Endothelial cell of umbilical vein (primary cell): ENCODE measurements at regions not wholly inside any gene's neighbourhood (a gene's known extent, or its start where the extent isn't known, plus 50 kb on each side); places are given as distances from the start of the nearest gene placed in this dataset.

Source experiments
- BruUV-seq: library from RNA; stranded (reverse); fragments of 400-500 nt; replicated peaks from 2 replicates; lab custom pipeline; 2021; lab: Mats Ljungman, UMichigan
- CTCF ChIA-PET: fragments of 300-600, 350-600 bp; sonication (Branson Sonifier 250); formaldehyde crosslinking; loops from one replicate; lab custom pipeline; 2021; ENCODE audit warnings: antibody characterized with exemption, inconsistent platforms; lab: Charles Lee
- POLR2A ChIA-PET: fragments of 300-600, 350-600 bp; sonication (Branson Sonifier 250); formaldehyde crosslinking; loops from one replicate; lab custom pipeline; 2021; ENCODE audit warnings: antibody characterized with exemption, inconsistent platforms; lab: Charles Lee
- DNase-seq: peaks from one replicate; pipeline ENCODE4 v3.0.0-alpha.2; 2011; ENCODE audit warnings: low read depth, low spot score
- FAIRE-seq: peaks from 2 replicates; lab custom pipeline; 2011; peaks lifted over from hg19 to GRCh38; lab: Jason Lieb, UNC
- H2AFZ ChIP-seq: 2 replicates; pipeline ENCODE4 v1.6.0; 2012; ENCODE audit warnings: low read depth, low read length, control low read depth, inconsistent platforms
- H3K27ac ChIP-seq: 2 replicates; pipeline ENCODE4 v1.5.1; 2011; ENCODE audit warnings: low read depth, mild to moderate bottlenecking, control low read depth, low read length, moderate library complexity; ENCODE audit not compliant: insufficient read depth
- H3K27me3 ChIP-seq, 2 experiments: 2 replicates each; pipeline versions ENCODE4 v1.6.0 to v1.6.1; 2011; ENCODE audit warnings: low read length in 2 of 2, mixed read lengths in 1 of 2; ENCODE audit not compliant: control insufficient read depth in 2 of 2, insufficient read depth in 2 of 2
- H3K36me3 ChIP-seq, 2 experiments: 2 replicates in 1 of 2; 3 replicates in 1 of 2; pipeline ENCODE4 v1.5.1; 2011; ENCODE audit warnings: low read length in 2 of 2, mild to moderate bottlenecking in 1 of 2, moderate library complexity in 1 of 2; ENCODE audit not compliant: control insufficient read depth in 2 of 2, insufficient read depth in 2 of 2; ENCODE audit errors: extremely low read depth in 1 of 2
- H3K4me1 ChIP-seq: 3 replicates; pipeline ENCODE4 v1.5.1; 2011; ENCODE audit warnings: mild to moderate bottlenecking, low read length; ENCODE audit not compliant: control insufficient read depth, insufficient read depth; ENCODE audit errors: extremely low read depth
- H3K4me2 ChIP-seq: 2 replicates; pipeline ENCODE4 v1.6.1; 2011; ENCODE audit warnings: low read length, control low read depth, mixed read lengths; ENCODE audit not compliant: insufficient read depth
- H3K4me3 ChIP-seq, 3 experiments: fragments of 200-600 bp in 1 of 3; sonication (generic), shearing (Covaris generic) in 1 of 3; replicated peaks in 1 of 3; 2 replicates each; pipeline ENCODE4 v1.5.1; 2011 to 2016; ENCODE audit warnings: control low read depth in 3 of 3, low read length in 3 of 3, mild to moderate bottlenecking in 2 of 3, inconsistent platforms in 1 of 3, low read depth in 1 of 3, moderate library complexity in 1 of 3; ENCODE audit not compliant: insufficient read depth in 1 of 3
- H3K79me2 ChIP-seq: 2 replicates; pipeline ENCODE4 v1.6.0; 2012; ENCODE audit warnings: low read length, inconsistent platforms; ENCODE audit not compliant: control insufficient read depth, insufficient read depth
- H3K9ac ChIP-seq: replicated peaks from 2 replicates; pipeline ENCODE3; 2011; ENCODE audit warnings: low read length, control low read depth; ENCODE audit not compliant: insufficient read depth; ENCODE audit errors: extremely low read depth
- H3K9me1 ChIP-seq: replicated peaks from 3 replicates; pipeline ENCODE4 v1.6.0; 2011; ENCODE audit warnings: mild to moderate bottlenecking, low read length; ENCODE audit not compliant: control insufficient read depth, insufficient read depth; ENCODE audit errors: extremely low read depth
- H3K9me3 ChIP-seq: replicated peaks from 2 replicates; pipeline ENCODE4 v1.5.1; 2012; ENCODE audit warnings: low read length, inconsistent platforms; ENCODE audit not compliant: control insufficient read depth, insufficient read depth
- H4K20me1 ChIP-seq: replicated peaks from 2 replicates; pipeline ENCODE3; 2011; ENCODE audit warnings: mild to moderate bottlenecking, low read length; ENCODE audit not compliant: control insufficient read depth, insufficient read depth; ENCODE audit errors: extremely low read depth
- EZH2 ChIP-seq: IDR thresholded peaks from 2 replicates; pipeline ENCODE4 v1.6.1; 2012; ENCODE audit warnings: borderline replicate concordance, low read depth, mild to moderate bottlenecking, moderate library complexity, low read length, inconsistent platforms; ENCODE audit not compliant: severe bottlenecking
- FOS ChIP-seq: IDR thresholded peaks from 2 replicates; pipeline ENCODE4 v1.6.1; 2011; ENCODE audit warnings: mild to moderate bottlenecking, low read length, moderate library complexity, borderline replicate concordance; ENCODE audit not compliant: insufficient read depth
- GATA2 ChIP-seq: IDR thresholded peaks from 2 replicates; pipeline ENCODE4 v1.7.0; 2011; ENCODE audit warnings: low read depth, mild to moderate bottlenecking, moderate library complexity, mixed read lengths, low read length; ENCODE audit not compliant: insufficient read length, insufficient read depth
- JUN ChIP-seq: IDR thresholded peaks from 2 replicates; pipeline ENCODE4 v1.6.1; 2011; ENCODE audit warnings: borderline replicate concordance, low read depth; ENCODE audit not compliant: insufficient read length, insufficient read depth
- MYC ChIP-seq: IDR thresholded peaks from one replicate; pipeline ENCODE4 v1.6.1; 2011; ENCODE audit warnings: mild to moderate bottlenecking, low read depth, low read length
- POLR2A ChIP-seq: IDR thresholded peaks from 2 replicates; pipeline ENCODE4 v1.6.1; 2012; ENCODE audit warnings: low read depth, mild to moderate bottlenecking, control low read depth, low read length
- POLR2AphosphoS5 ChIP-seq: IDR thresholded peaks from 2 replicates; pipeline ENCODE4 v1.6.1; 2012; ENCODE audit warnings: low read depth, mild to moderate bottlenecking, control low read depth, low read length, moderate library complexity; ENCODE audit not compliant: insufficient read depth
- dilution Hi-C: fragments of 300-500 bp; cut with MboI; formaldehyde crosslinking; loops from one replicate; pipeline ENCODE4 v1.15.0; 2019; ENCODE audit warnings: low sequenced_read_pairs; ENCODE audit not compliant: extremely low pct_ligation_motif_present
- intact Hi-C: fragments of 100-400 bp; cut with micrococcal nuclease; formaldehyde crosslinking; loops from one replicate; pipeline ENCODE4 v1.10.0; 2022
- TF ChIP-seq, protein P1 (sequence below): IDR thresholded peaks from 2 replicates; pipeline ENCODE4 v1.6.1; 2011; ENCODE audit not compliant: insufficient read depth, insufficient read length
- TF ChIP-seq, protein P2 (sequence below), 2 donors: IDR thresholded peaks; 1 replicate in 1 of 2; 2 replicates in 1 of 2; pipeline ENCODE4 v1.5.1; 2011; ENCODE audit warnings: low read length in 2 of 2, mild to moderate bottlenecking in 2 of 2, moderate library complexity in 2 of 2, control low read depth in 1 of 2, inconsistent platforms in 1 of 2, low read depth in 1 of 2; ENCODE audit not compliant: insufficient read depth in 1 of 2; ENCODE audit errors: extremely low read depth in 1 of 2

GRCh38 chr2:118257696-118258095 is 169.4 kb downstream of the INSIG2 start:
- no TSS peak for BruUV-seq
- TF ChIP-seq JUN (no peak), FOS (no peak), POLR2AphosphoS5 (no peak), GATA2 (no peak), EZH2 (no peak), POLR2A (no peak), MYC (no peak)
- TF ChIP-seq, protein P1, sequence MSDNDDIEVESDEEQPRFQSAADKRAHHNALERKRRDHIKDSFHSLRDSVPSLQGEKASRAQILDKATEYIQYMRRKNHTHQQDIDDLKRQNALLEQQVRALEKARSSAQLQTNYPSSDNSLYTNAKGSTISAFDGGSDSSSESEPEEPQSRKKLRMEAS: no peak
- TF ChIP-seq, protein P2, sequence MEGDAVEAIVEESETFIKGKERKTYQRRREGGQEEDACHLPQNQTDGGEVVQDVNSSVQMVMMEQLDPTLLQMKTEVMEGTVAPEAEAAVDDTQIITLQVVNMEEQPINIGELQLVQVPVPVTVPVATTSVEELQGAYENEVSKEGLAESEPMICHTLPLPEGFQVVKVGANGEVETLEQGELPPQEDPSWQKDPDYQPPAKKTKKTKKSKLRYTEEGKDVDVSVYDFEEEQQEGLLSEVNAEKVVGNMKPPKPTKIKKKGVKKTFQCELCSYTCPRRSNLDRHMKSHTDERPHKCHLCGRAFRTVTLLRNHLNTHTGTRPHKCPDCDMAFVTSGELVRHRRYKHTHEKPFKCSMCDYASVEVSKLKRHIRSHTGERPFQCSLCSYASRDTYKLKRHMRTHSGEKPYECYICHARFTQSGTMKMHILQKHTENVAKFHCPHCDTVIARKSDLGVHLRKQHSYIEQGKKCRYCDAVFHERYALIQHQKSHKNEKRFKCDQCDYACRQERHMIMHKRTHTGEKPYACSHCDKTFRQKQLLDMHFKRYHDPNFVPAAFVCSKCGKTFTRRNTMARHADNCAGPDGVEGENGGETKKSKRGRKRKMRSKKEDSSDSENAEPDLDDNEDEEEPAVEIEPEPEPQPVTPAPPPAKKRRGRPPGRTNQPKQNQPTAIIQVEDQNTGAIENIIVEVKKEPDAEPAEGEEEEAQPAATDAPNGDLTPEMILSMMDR (IDR thresholded peaks at IDR 0.05; ENCODE audit: extremely low read depth in 1 of 2, insufficient read depth in 1 of 2, low read depth in 1 of 2, low read length in 2 of 2): no peak
- Histone ChIP-seq H4K20me1 (no peaks in the 10 kb centered on the region), H3K27me3 (no peaks in the 10 kb centered on the region), H3K9me1 (no peaks in the 10 kb centered on the region), H3K79me2 (no peaks in the 10 kb centered on the region), H3K36me3 (no peaks in the 10 kb centered on the region), H3K9ac (no peak overlapping the region), H3K4me1 (no peaks in the 10 kb centered on the region), H3K9me3 (no peaks in the 10 kb centered on the region), H3K4me2 (no peak overlapping the region), H3K27ac (no peak overlapping the region), H2AFZ (no peak overlapping the region), H3K4me3 (no peak overlapping the region)
- ChIA-PET POLR2A (no interaction called here), CTCF (no interaction called here)
- intact Hi-C loops (no loop called here), dilution Hi-C loops (no loop called here)
- DNase-seq (no peak), FAIRE-seq (no peak)
